Endodermal cell (in vitro differentiated cells): ENCODE measurements at regions not wholly inside any gene's neighbourhood (a gene's known extent, or its start where the extent isn't known, plus 50 kb on each side); places are given as distances from the start of the nearest gene placed in this dataset.

Experiments used
- DNase-seq: peaks from one replicate; pipeline ENCODE4 v3.0.0-alpha.2; 2017
- H3K27ac ChIP-seq: 2 replicates; pipeline ENCODE4 v1.5.1; 2013; ENCODE audit warnings: mild to moderate bottlenecking, low read depth, low read length, moderate library complexity
- H3K27me3 ChIP-seq: 2 replicates; pipeline ENCODE4 v1.6.1; 2013; ENCODE audit warnings: mild to moderate bottlenecking, low read length, moderate library complexity; ENCODE audit not compliant: insufficient read depth, control insufficient read depth, poor library complexity, severe bottlenecking
- H3K36me3 ChIP-seq: 2 replicates; pipeline ENCODE4 v1.7.0; 2013; ENCODE audit warnings: mild to moderate bottlenecking, low read length, moderate library complexity; ENCODE audit not compliant: control insufficient read depth, insufficient read depth
- H3K4me1 ChIP-seq: one replicate; pipeline ENCODE4 v1.7.0; 2013; ENCODE audit warnings: low read length; ENCODE audit not compliant: control insufficient read depth, insufficient read depth
- H3K4me3 ChIP-seq: 2 replicates; pipeline ENCODE4 v1.5.1; 2013; ENCODE audit warnings: mild to moderate bottlenecking, low read length, moderate library complexity
- H3K9ac ChIP-seq: 2 replicates; pipeline ENCODE4 v1.6.1; 2013; ENCODE audit warnings: mild to moderate bottlenecking, low read length, moderate library complexity; ENCODE audit not compliant: poor library complexity, severe bottlenecking; ENCODE audit errors: extremely low read depth
- H3K9me3 ChIP-seq: 2 replicates; pipeline ENCODE4 v1.6.1; 2013; ENCODE audit warnings: mild to moderate bottlenecking, low read length, moderate library complexity; ENCODE audit not compliant: control insufficient read depth
- H3K27ac Mint-ChIP-seq: 2 replicates; pipeline ENCODE4 v1.8.0; 2020; ENCODE audit warnings: mixed read lengths
- H3K27me3 Mint-ChIP-seq: 2 replicates; pipeline ENCODE4 v1.8.0; 2021; ENCODE audit warnings: mild to moderate bottlenecking, mixed read lengths; ENCODE audit not compliant: insufficient read depth
- H3K36me3 Mint-ChIP-seq: 2 replicates; pipeline ENCODE4 v1.8.0; 2020; ENCODE audit warnings: low read depth, mixed read lengths
- H3K4me1 Mint-ChIP-seq: 2 replicates; pipeline ENCODE4 v1.8.0; 2020; ENCODE audit warnings: mixed read lengths
- H3K4me3 Mint-ChIP-seq: 2 replicates; pipeline ENCODE4 v1.8.0; 2020; ENCODE audit warnings: mild to moderate bottlenecking, moderate library complexity, mixed read lengths
- H3K9me3 Mint-ChIP-seq: 2 replicates; pipeline ENCODE4 v1.8.0; 2020; ENCODE audit warnings: mild to moderate bottlenecking, mixed read lengths
- WGBS, 2 experiments: methylation state at CpG; one replicate each; pipeline versions ENCODE4 v1.1.5 to v1.1.7; 2013; ENCODE audit warnings: missing lambda C conversion rate in 2 of 2, mixed read lengths in 1 of 2; ENCODE audit not compliant: insufficient coverage in 1 of 2, insufficient read length in 1 of 2; 5-methylcytosine and 5-hydroxymethylcytosine counted together
- TF ChIP-seq, protein P1 (sequence below): fragments of 200-600 bp; sonication (generic); conservative IDR thresholded peaks from 2 replicates; pipeline ENCODE4 v1.5.0; 2021; ENCODE audit warnings: antibody characterized with exemption, mild to moderate bottlenecking

DNA sequence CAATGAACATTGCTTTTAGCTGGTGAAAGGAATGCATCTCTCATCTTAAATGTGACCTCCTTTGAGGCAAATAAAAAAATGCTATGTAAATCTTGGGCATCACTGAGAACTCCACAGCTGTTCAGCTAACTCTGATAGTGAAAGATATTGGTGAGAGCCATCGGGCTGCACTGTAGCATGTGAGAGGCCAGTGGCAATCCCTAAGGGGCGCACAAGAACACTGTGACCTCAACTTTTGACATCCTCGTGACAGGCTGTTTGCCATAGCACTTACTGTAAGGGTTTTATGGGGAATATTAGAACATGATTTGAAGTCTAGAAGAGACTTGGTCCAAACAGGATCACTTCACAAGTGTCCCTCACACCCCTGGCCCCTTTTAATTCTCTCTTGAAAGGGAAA is 697.9 kb downstream of the MCTP2 start:
- Histone ChIP-seq H3K4me1 (no peaks in the 10 kb centered on the region), H3K27me3 (no peaks in the 10 kb centered on the region), H3K27ac (no peak overlapping the region), H3K9me3 (peaks cover 5% of the 10 kb centered on the region), H3K9ac (no peak overlapping the region), H3K4me3 (no peak overlapping the region), H3K36me3 (no peaks in the 10 kb centered on the region)
- Mint-ChIP-seq H3K27ac (no peak overlapping the region), H3K9me3 (peaks cover 8% of the 10 kb centered on the region), H3K36me3 (no peaks in the 10 kb centered on the region), H3K27me3 (no peaks in the 10 kb centered on the region), H3K4me1 (no peaks in the 10 kb centered on the region), H3K4me3 (no peak overlapping the region)
- TF ChIP-seq, protein P1, sequence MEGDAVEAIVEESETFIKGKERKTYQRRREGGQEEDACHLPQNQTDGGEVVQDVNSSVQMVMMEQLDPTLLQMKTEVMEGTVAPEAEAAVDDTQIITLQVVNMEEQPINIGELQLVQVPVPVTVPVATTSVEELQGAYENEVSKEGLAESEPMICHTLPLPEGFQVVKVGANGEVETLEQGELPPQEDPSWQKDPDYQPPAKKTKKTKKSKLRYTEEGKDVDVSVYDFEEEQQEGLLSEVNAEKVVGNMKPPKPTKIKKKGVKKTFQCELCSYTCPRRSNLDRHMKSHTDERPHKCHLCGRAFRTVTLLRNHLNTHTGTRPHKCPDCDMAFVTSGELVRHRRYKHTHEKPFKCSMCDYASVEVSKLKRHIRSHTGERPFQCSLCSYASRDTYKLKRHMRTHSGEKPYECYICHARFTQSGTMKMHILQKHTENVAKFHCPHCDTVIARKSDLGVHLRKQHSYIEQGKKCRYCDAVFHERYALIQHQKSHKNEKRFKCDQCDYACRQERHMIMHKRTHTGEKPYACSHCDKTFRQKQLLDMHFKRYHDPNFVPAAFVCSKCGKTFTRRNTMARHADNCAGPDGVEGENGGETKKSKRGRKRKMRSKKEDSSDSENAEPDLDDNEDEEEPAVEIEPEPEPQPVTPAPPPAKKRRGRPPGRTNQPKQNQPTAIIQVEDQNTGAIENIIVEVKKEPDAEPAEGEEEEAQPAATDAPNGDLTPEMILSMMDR = no peak
- no peak for DNase-seq
- WGBS, 2 experiments = 82 to 96% methylated on average over 3 of the region's 3 CpGs

DNA sequence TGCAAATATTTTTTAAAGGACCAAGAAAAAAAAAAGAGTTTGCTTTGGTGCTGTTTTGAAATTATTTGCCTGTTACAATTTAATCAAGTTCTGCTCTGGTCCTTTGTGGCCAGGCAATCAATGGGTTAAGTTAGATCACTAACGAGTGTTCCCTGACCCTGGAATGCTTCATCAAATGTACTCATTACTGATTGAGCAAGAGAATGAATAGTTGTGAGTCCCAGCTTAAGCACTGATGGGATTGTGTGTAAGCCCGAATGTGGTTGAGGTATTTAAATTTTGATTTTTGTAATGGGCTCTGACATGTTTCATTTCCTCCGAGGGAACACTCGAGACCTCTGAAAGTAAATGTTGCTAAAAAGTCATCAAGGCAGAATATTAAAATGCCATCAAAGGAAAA is 699.1 kb downstream of the MCTP2 start:
- no peaks in the 10 kb centered on the region for H3K4me1 Mint-ChIP-seq
- H3K9me3 Mint-ChIP-seq = peaks cover 20% of the 10 kb centered on the region
- no peaks in the 10 kb centered on the region for H3K36me3 ChIP-seq
- DNase-seq = no peak
- no peaks in the 10 kb centered on the region for H3K27me3 Mint-ChIP-seq
- H3K27ac ChIP-seq = no peak overlapping the region
- WGBS, 2 experiments = 89 to 94% methylated on average over 3 to 4 of the region's 4 CpGs
- H3K36me3 Mint-ChIP-seq = peaks cover 4% of the 10 kb centered on the region
- no peak overlapping the region for H3K4me3 ChIP-seq
- no peak overlapping the region for H3K4me3 Mint-ChIP-seq
- H3K4me1 ChIP-seq = no peaks in the 10 kb centered on the region
- TF ChIP-seq, protein P1 = no peak
- no peak overlapping the region for H3K9ac ChIP-seq
- peaks cover 13% of the 10 kb centered on the region for H3K9me3 ChIP-seq
- no peaks in the 10 kb centered on the region for H3K27me3 ChIP-seq
- no peak overlapping the region for H3K27ac Mint-ChIP-seq

DNA sequence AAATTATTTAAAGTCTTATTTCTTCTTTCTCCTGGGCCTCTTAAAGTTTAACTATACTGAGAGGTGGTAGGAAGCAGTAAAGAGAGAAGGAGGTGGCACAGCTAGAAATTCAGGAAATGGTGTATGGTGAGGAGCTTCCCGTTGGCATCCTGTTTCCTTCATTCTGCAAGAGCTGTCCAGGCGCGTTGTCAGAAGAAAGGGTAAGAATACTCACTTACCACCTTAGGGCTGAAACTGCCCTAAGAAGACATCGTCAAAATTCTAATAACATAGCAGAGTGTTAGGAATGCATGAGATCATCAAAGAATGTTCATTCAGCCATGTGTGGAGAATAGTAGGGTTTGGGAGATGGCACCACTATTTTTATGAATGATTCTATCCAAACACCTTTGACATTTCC is 699.6 kb downstream of the MCTP2 start:
- no peaks in the 10 kb centered on the region for H3K27me3 ChIP-seq
- H3K36me3 Mint-ChIP-seq = peaks cover 4% of the 10 kb centered on the region
- H3K9me3 ChIP-seq = peaks cover 13% of the 10 kb centered on the region
- no peaks in the 10 kb centered on the region for H3K4me1 Mint-ChIP-seq
- WGBS, 2 experiments = 98% methylated on average over 4 of the region's 4 CpGs; no CpG with 5 or more reads in 1 of the 2 experiments
- H3K4me1 ChIP-seq = no peaks in the 10 kb centered on the region
- no peak overlapping the region for H3K27ac Mint-ChIP-seq
- H3K9ac ChIP-seq = no peak overlapping the region
- peaks cover 24% of the 10 kb centered on the region for H3K9me3 Mint-ChIP-seq
- H3K36me3 ChIP-seq = no peaks in the 10 kb centered on the region
- no peaks in the 10 kb centered on the region for H3K27me3 Mint-ChIP-seq
- H3K4me3 ChIP-seq = no peak overlapping the region
- no peak overlapping the region for H3K4me3 Mint-ChIP-seq
- H3K27ac ChIP-seq = no peak overlapping the region
- no peak for DNase-seq
- TF ChIP-seq, protein P1 = no peak
